GM12878 (cell line): ENCODE measurements at regions not wholly inside any gene's neighbourhood (a gene's known extent, or its start where the extent isn't known, plus 50 kb on each side); places are given as distances from the start of the nearest gene placed in this dataset.

Source experiments
- BRCA1 ChIP-seq: IDR thresholded peaks from 2 replicates; pipeline ENCODE4 v1.6.1; 2011; ENCODE audit warnings: low read depth, low read length, improper control_type of control experiment
- CTCF ChIP-seq, 3 experiments: IDR thresholded peaks in 2 of 3; conservative IDR thresholded peaks in 1 of 3; 2 replicates each; pipeline ENCODE4 v1.5.1; 2011; ENCODE audit warnings: low read depth in 3 of 3, low read length in 3 of 3, mild to moderate bottlenecking in 3 of 3, control low read depth in 2 of 3, moderate library complexity in 2 of 3, inconsistent platforms in 1 of 3, mixed read lengths in 1 of 3; ENCODE audit not compliant: control insufficient read depth in 2 of 3, insufficient read depth in 1 of 3; ENCODE audit errors: extremely low read depth in 1 of 3
- NFYB ChIP-seq: IDR thresholded peaks from 2 replicates; pipeline ENCODE4 v1.6.1; 2011; ENCODE audit warnings: low read depth, mild to moderate bottlenecking, low read length, improper control_type of control experiment, moderate library complexity; ENCODE audit not compliant: insufficient read depth
- NRF1 ChIP-seq: conservative IDR thresholded peaks from 2 replicates; pipeline ENCODE4 v1.6.1; 2011; ENCODE audit warnings: mild to moderate bottlenecking, low read depth, low read length, improper control_type of control experiment
- TAF1 ChIP-seq: IDR thresholded peaks from 2 replicates; pipeline ENCODE4 v1.6.1; 2011; ENCODE audit warnings: mild to moderate bottlenecking, low read depth, low read length, borderline replicate concordance
- TF ChIP-seq, protein P1 (sequence below): IDR thresholded peaks from 2 replicates; pipeline ENCODE4 v1.6.1; 2012; ENCODE audit warnings: low read depth, low read length, improper control_type of control experiment

GRCh38 chr2:143933946-143934569 lies 585.9 kb downstream of the ZEB2 start:
- TF ChIP-seq CTCF (IDR thresholded peaks at IDR 0.05 in 2 of 3, conservative IDR thresholded peaks at IDR 0.05 in 1 of 3; ENCODE audit: control insufficient read depth in 2 of 3, extremely low read depth in 1 of 3, insufficient read depth in 1 of 3, low read depth in 3 of 3, low read length in 3 of 3), result no peak
- no peak for TF ChIP-seq NRF1
- TF ChIP-seq TAF1, result no peak
- TF ChIP-seq, protein P1, sequence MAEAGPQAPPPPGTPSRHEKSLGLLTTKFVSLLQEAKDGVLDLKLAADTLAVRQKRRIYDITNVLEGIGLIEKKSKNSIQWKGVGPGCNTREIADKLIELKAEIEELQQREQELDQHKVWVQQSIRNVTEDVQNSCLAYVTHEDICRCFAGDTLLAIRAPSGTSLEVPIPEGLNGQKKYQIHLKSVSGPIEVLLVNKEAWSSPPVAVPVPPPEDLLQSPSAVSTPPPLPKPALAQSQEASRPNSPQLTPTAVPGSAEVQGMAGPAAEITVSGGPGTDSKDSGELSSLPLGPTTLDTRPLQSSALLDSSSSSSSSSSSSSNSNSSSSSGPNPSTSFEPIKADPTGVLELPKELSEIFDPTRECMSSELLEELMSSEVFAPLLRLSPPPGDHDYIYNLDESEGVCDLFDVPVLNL, result no peak
- TF ChIP-seq BRCA1, result no peak
- TF ChIP-seq NFYB, result no peak
